ENCODE measurements at regions not wholly inside any gene's neighbourhood (a gene's known extent, or its start where the extent isn't known, plus 50 kb on each side); places are given as distances from the start of the nearest gene placed in this dataset.
"Not testable (repeated sequence)": the region's sequence is repeated elsewhere in the genome, so short reads cannot be mapped to it uniquely, and the experiment has no call there.

- TF ChIP-seq CTCF (IDR thresholded peaks at IDR 0.05): no peak
- TF ChIP-seq ZFX (IDR thresholded peaks at IDR 0.05; ENCODE audit: borderline replicate concordance): no peak
- H3K27ac ChIP-seq: no peak overlapping the region
These were observed 104.2 kb upstream of the EEPD1 start for GRCh38 chr7:36048902-36049240.

GRCh38 chr7:36051501-36051900 is 101.6 kb upstream of the EEPD1 start:
- H3K27ac ChIP-seq: no peak overlapping the region
- TF ChIP-seq ZFX (IDR thresholded peaks at IDR 0.05; ENCODE audit: borderline replicate concordance) (no peak), CTCF (IDR thresholded peaks at IDR 0.05) (no peak)

GRCh38 chr7:36053589-36053988 is 99.5 kb upstream of the EEPD1 start:
- TF ChIP-seq ZFX (IDR thresholded peaks at IDR 0.05; ENCODE audit: borderline replicate concordance): no peak
- TF ChIP-seq CTCF (IDR thresholded peaks at IDR 0.05): no peak
- H3K27ac ChIP-seq: no peak overlapping the region

- no peak overlapping the region for H3K27ac ChIP-seq
- TF ChIP-seq CTCF (IDR thresholded peaks at IDR 0.05): no peak
- no peak for TF ChIP-seq ZFX (IDR thresholded peaks at IDR 0.05; ENCODE audit: borderline replicate concordance)
These were observed 98.4 kb upstream of the EEPD1 start for GRCh38 chr7:36054637-36055036.

- TF ChIP-seq CTCF (IDR thresholded peaks at IDR 0.05): no peak
- TF ChIP-seq ZFX (IDR thresholded peaks at IDR 0.05; ENCODE audit: borderline replicate concordance): no peak
- no peak overlapping the region for H3K27ac ChIP-seq
These were observed 97.8 kb upstream of the EEPD1 start for GRCh38 chr7:36055207-36055606.

- no peak for TF ChIP-seq CTCF (IDR thresholded peaks at IDR 0.05)
- no peak for TF ChIP-seq ZFX (IDR thresholded peaks at IDR 0.05; ENCODE audit: borderline replicate concordance)
- no peak overlapping the region for H3K27ac ChIP-seq
These were observed 95.7 kb upstream of the EEPD1 start for GRCh38 chr7:36057323-36057722.

GRCh38 chr7:36058020-36058592 is 94.9 kb upstream of the EEPD1 start:
- no peak overlapping the region for H3K27ac ChIP-seq
- TF ChIP-seq CTCF (IDR thresholded peaks at IDR 0.05): no peak
- TF ChIP-seq ZFX (IDR thresholded peaks at IDR 0.05; ENCODE audit: borderline replicate concordance): no peak

GRCh38 chr7:36060388-36060787 is 92.7 kb upstream of the EEPD1 start:
- H3K27ac ChIP-seq: not testable (repeated sequence)

Measured in 22Rv1 (cell line).